ENCODE measurements at regions not wholly inside any gene's neighbourhood (a gene's known extent, or its start where the extent isn't known, plus 50 kb on each side); places are given as distances from the start of the nearest gene placed in this dataset.

DNA sequence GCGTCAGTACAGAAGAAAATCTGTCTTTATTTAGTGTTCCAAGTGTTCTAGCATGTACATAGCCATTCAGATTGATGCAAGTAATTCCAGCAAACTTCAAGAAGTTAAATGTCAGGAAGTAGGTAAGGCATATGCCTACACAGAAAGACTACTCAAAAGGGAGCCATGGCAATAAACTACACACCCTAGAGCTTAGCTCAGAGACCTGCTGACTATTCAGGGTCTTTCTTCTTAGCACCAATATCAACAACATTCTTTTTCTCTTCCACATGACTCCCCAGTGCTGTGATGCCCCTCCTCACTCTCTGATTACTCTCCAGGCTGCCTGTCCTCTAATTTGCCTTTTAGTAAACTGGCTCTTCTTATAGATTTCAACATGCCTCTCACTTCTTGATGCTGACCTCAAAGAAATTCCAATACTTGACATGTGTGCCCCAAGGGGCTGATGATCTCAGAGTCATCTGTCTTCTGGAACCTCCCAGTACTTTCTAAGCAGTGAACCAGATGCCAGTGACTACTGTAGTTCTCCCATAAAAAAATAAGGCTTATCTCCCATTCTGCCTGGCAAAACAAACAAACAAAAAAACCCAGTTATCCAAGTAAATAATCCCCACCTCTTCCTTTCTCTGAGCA, 909.2 kb upstream of the FANCL start:
- TF ChIP-seq, protein P1, sequence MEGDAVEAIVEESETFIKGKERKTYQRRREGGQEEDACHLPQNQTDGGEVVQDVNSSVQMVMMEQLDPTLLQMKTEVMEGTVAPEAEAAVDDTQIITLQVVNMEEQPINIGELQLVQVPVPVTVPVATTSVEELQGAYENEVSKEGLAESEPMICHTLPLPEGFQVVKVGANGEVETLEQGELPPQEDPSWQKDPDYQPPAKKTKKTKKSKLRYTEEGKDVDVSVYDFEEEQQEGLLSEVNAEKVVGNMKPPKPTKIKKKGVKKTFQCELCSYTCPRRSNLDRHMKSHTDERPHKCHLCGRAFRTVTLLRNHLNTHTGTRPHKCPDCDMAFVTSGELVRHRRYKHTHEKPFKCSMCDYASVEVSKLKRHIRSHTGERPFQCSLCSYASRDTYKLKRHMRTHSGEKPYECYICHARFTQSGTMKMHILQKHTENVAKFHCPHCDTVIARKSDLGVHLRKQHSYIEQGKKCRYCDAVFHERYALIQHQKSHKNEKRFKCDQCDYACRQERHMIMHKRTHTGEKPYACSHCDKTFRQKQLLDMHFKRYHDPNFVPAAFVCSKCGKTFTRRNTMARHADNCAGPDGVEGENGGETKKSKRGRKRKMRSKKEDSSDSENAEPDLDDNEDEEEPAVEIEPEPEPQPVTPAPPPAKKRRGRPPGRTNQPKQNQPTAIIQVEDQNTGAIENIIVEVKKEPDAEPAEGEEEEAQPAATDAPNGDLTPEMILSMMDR (IDR thresholded peaks at IDR 0.05): no peak
- H3K27me3 ChIP-seq: no peaks in the 10 kb centered on the region
- no peaks in the 10 kb centered on the region for H3K36me3 ChIP-seq (replicated peaks in 1 of 2; ENCODE audit: insufficient read depth in 1 of 2, low read depth in 2 of 2)
- H3K9me3 ChIP-seq: no peaks in the 10 kb centered on the region
- intact Hi-C loops (cut with DNase I): no loop called here
- no peaks in the 10 kb centered on the region for H3K4me1 ChIP-seq
- DNase-seq (no peak), ATAC-seq (no peak)
- no peak overlapping the region for H3K4me3 ChIP-seq
- no peak overlapping the region for H3K27ac ChIP-seq
- WGBS, 2 donors: 68 to 69% methylated on average over 1 of the region's 1 CpG

DNA sequence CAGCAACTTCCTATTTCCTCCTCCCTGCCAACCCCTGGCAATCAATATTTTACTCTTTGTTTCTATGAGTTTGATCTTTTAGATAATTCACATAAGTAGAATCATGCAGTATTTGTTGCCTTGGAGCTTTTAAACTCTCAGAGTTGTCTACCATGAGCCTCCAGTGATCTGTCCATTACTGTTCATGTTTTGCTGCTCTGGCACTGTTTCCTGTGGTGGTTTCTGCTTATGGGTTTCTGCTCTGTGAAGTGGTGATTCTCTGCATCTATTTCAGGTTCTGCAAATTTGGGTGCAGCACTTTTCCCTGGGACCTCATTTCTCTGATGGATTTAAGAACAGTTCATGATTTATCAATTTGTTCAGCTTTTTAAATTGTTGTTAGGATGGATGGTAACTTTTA, 908.1 kb upstream of the FANCL start:
- H3K4me1 ChIP-seq: no peaks in the 10 kb centered on the region
- ATAC-seq: no peak
- no peak for TF ChIP-seq POLR2A (IDR thresholded peaks at IDR 0.05)
- TF ChIP-seq, protein P1 (IDR thresholded peaks at IDR 0.05): no peak
- no peaks in the 10 kb centered on the region for H3K36me3 ChIP-seq (replicated peaks in 1 of 2; ENCODE audit: insufficient read depth in 1 of 2, low read depth in 2 of 2)
- H3K27ac ChIP-seq: no peak overlapping the region
- intact Hi-C loops (cut with DNase I): no loop called here
- no peaks in the 10 kb centered on the region for H3K27me3 ChIP-seq
- no peak for DNase-seq
- H3K9me3 ChIP-seq: no peaks in the 10 kb centered on the region
- H3K4me3 ChIP-seq: no peak overlapping the region

DNA sequence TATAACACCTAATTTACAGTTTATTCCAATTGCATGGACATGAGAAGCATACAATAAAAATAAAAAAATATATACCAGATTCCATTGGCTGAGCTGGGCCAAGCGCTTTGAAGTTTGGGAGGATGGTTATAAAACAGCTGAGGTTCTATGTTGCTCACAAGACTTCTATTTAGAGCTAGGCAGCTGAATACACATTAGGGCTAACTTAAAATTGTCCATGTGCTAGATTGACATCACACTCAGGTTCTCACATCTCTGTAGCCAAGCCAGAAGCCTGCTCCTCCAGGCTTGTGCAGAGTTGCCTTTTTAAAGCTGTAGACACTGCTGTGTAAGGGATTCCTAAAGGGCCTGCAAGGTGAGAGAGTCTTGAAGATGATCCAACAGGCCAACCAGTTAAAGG, 871.1 kb upstream of the FANCL start:
- Histone ChIP-seq H3K9me3 (no peaks in the 10 kb centered on the region), H3K36me3 (replicated peaks in 1 of 2; ENCODE audit: insufficient read depth in 1 of 2, low read depth in 2 of 2) (no peaks in the 10 kb centered on the region), H3K27me3 (no peaks in the 10 kb centered on the region), H3K4me1 (no peaks in the 10 kb centered on the region), H3K27ac (no peak overlapping the region), H3K4me3 (no peak overlapping the region)
- DNase-seq (no peak), ATAC-seq (no peak)
- 95 to 96% methylated on average over 1 of the region's 1 CpG for WGBS, 2 donors
- TF ChIP-seq, protein P1 (IDR thresholded peaks at IDR 0.05): no peak
- TF ChIP-seq POLR2A (IDR thresholded peaks at IDR 0.05): no peak
- intact Hi-C loops (cut with DNase I): no loop called here

DNA sequence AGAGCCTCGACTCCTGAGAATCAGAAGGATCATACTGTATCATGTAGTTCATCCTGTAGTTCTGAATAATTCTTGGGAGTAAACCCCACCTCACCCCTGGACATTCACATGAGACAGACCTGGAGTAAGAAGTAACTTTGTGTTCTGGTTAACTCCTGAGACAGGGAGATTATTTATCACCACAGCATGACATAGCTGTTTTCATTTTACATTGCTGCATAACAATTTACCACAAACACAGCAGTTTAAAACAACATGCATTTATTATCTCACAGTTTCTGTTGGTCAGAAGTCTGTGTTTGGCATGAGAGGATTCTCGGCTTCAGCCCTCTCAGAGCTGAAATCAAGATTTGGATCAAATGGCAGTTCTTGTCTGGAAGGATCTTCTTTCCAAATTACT, 855.8 kb upstream of the FANCL start:
- Histone ChIP-seq H3K27ac (no peak overlapping the region), H3K9me3 (peaks cover 0 to 6% (median 0%) of the 10 kb centered on the region in 3 donors), H3K36me3 (replicated peaks in 1 of 2; ENCODE audit: insufficient read depth in 1 of 2, low read depth in 2 of 2) (no peaks in the 10 kb centered on the region), H3K4me3 (no peak overlapping the region), H3K4me1 (no peaks in the 10 kb centered on the region), H3K27me3 (no peaks in the 10 kb centered on the region)
- DNase-seq: no peak
- intact Hi-C loops (cut with DNase I): no loop called here
- no peak for ATAC-seq
- no peak for TF ChIP-seq POLR2A (IDR thresholded peaks at IDR 0.05)
- TF ChIP-seq, protein P1 (IDR thresholded peaks at IDR 0.05): no peak
- WGBS, 2 donors: 36 to 70% methylated on average over 2 of the region's 2 CpGs

DNA sequence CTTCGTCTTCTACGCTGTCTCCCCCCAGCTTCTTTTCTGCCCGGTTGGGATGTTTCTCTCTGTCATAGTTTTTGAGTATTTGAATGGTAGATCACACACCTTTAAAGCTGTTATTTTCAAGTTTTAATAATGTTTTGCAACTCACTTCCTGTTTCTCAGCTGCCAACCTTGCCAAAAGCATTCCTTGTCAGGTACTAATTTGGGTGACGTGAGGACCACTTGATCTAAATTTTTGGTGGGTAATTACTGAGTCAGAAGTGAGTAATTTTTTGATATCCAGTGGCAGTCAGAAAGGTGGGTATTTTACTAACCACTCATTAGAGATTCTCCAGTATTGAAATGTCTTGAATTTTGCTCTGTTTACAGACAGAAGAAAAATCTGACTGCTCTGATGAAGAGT, 852.4 kb upstream of the FANCL start:
- Histone ChIP-seq H3K27me3 (no peaks in the 10 kb centered on the region), H3K27ac (no peak overlapping the region), H3K4me1 (no peaks in the 10 kb centered on the region), H3K36me3 (replicated peaks in 1 of 2; ENCODE audit: insufficient read depth in 1 of 2, low read depth in 2 of 2) (no peaks in the 10 kb centered on the region), H3K4me3 (no peak overlapping the region), H3K9me3 (peaks cover 0 to 6% (median 0%) of the 10 kb centered on the region in 3 donors)
- intact Hi-C loops (cut with DNase I): no loop called here
- ATAC-seq: no peak
- WGBS, 2 donors: 65 to 75% methylated on average over 4 of the region's 4 CpGs
- no peak for DNase-seq
- TF ChIP-seq, protein P1 (IDR thresholded peaks at IDR 0.05): no peak
- TF ChIP-seq POLR2A (IDR thresholded peaks at IDR 0.05): no peak
